ENCODE measurements at regions not wholly inside any gene's neighbourhood (a gene's known extent, or its start where the extent isn't known, plus 50 kb on each side); places are given as distances from the start of the nearest gene placed in this dataset.
"Not testable (repeated sequence)": the region's sequence is repeated elsewhere in the genome, so short reads cannot be mapped to it uniquely, and the experiment has no call there.

- H3K27me3 Mint-ChIP-seq = no peaks in the 10 kb centered on the region
- H3K9me3 ChIP-seq (ENCODE audit: control insufficient read depth, low read length, poor library complexity, severe bottlenecking) = no peaks in the 10 kb centered on the region
- H3K36me3 Mint-ChIP-seq (ENCODE audit: low read depth) = no peaks in the 10 kb centered on the region
- DNase-seq (no peak), ATAC-seq (no peak)
- no peak overlapping the region for H3K27ac Mint-ChIP-seq
- H3K4me3 Mint-ChIP-seq = no peak overlapping the region
- no peaks in the 10 kb centered on the region for H3K4me1 Mint-ChIP-seq
Measured at GRCh38 chr5:27462936-27463335, 424.6 kb upstream of the CDH9 start.

GRCh38 chr5:27458287-27458686, 419.9 kb upstream of the CDH9 start:
- Mint-ChIP-seq H3K4me3 (no peak overlapping the region), H3K27ac (no peak overlapping the region), H3K36me3 (ENCODE audit: low read depth) (no peaks in the 10 kb centered on the region), H3K4me1 (no peaks in the 10 kb centered on the region), H3K27me3 (no peaks in the 10 kb centered on the region)
- no peak for ATAC-seq
- DNase-seq = no peak
- no peaks in the 10 kb centered on the region for H3K9me3 ChIP-seq (ENCODE audit: control insufficient read depth, low read length, poor library complexity, severe bottlenecking)

GRCh38 chr5:27451377-27451776, 413.0 kb upstream of the CDH9 start:
- DNase-seq (no peak), ATAC-seq (no peak)
- no peaks in the 10 kb centered on the region for H3K4me1 Mint-ChIP-seq
- no peaks in the 10 kb centered on the region for H3K27me3 Mint-ChIP-seq
- H3K4me3 Mint-ChIP-seq = no peak overlapping the region
- H3K36me3 Mint-ChIP-seq (ENCODE audit: low read depth) = no peaks in the 10 kb centered on the region
- H3K27ac Mint-ChIP-seq = no peak overlapping the region
- no peaks in the 10 kb centered on the region for H3K9me3 ChIP-seq (ENCODE audit: control insufficient read depth, low read length, poor library complexity, severe bottlenecking)

GRCh38 chr5:27450607-27451006, 412.2 kb upstream of the CDH9 start:
- ATAC-seq (no peak), DNase-seq (no peak)
- H3K36me3 Mint-ChIP-seq (ENCODE audit: low read depth) = no peaks in the 10 kb centered on the region
- no peaks in the 10 kb centered on the region for H3K9me3 ChIP-seq (ENCODE audit: control insufficient read depth, low read length, poor library complexity, severe bottlenecking)
- H3K27me3 Mint-ChIP-seq = no peaks in the 10 kb centered on the region
- H3K4me3 Mint-ChIP-seq = no peak overlapping the region
- H3K4me1 Mint-ChIP-seq = no peaks in the 10 kb centered on the region
- no peak overlapping the region for H3K27ac Mint-ChIP-seq

GRCh38 chr5:27439383-27439782, 401.0 kb upstream of the CDH9 start:
- H3K4me1 Mint-ChIP-seq; H3K27ac Mint-ChIP-seq; H3K4me3 Mint-ChIP-seq; H3K9me3 ChIP-seq (ENCODE audit: control insufficient read depth, low read length, poor library complexity, severe bottlenecking); ATAC-seq; DNase-seq; H3K36me3 Mint-ChIP-seq (ENCODE audit: low read depth); H3K27me3 Mint-ChIP-seq: not testable (repeated sequence)

GRCh38 chr5:27437594-27438200, 399.3 kb upstream of the CDH9 start:
- Mint-ChIP-seq H3K36me3 (ENCODE audit: low read depth) (no peaks in the 10 kb centered on the region), H3K27me3 (no peaks in the 10 kb centered on the region), H3K4me1 (no peaks in the 10 kb centered on the region), H3K27ac (no peak overlapping the region), H3K4me3 (no peak overlapping the region)
- H3K9me3 ChIP-seq (ENCODE audit: control insufficient read depth, low read length, poor library complexity, severe bottlenecking) = peaks cover 3% of the 10 kb centered on the region
- ATAC-seq (no peak), DNase-seq (no peak)

GRCh38 chr5:27434335-27434734, 395.9 kb upstream of the CDH9 start:
- Mint-ChIP-seq H3K4me1 (no peaks in the 10 kb centered on the region), H3K27ac (no peak overlapping the region), H3K36me3 (ENCODE audit: low read depth) (no peaks in the 10 kb centered on the region), H3K4me3 (no peak overlapping the region), H3K27me3 (no peaks in the 10 kb centered on the region)
- no peak for ATAC-seq
- DNase-seq = no peak
- peaks cover 3% of the 10 kb centered on the region for H3K9me3 ChIP-seq (ENCODE audit: control insufficient read depth, low read length, poor library complexity, severe bottlenecking)

GRCh38 chr5:27414099-27414498, 375.7 kb upstream of the CDH9 start:
- Mint-ChIP-seq H3K27ac (no peak overlapping the region), H3K36me3 (ENCODE audit: low read depth) (no peaks in the 10 kb centered on the region), H3K27me3 (no peaks in the 10 kb centered on the region), H3K4me3 (no peak overlapping the region), H3K4me1 (no peaks in the 10 kb centered on the region)
- ATAC-seq (no peak), DNase-seq (no peak)
- H3K9me3 ChIP-seq (ENCODE audit: control insufficient read depth, low read length, poor library complexity, severe bottlenecking) = no peaks in the 10 kb centered on the region

- H3K36me3 Mint-ChIP-seq (ENCODE audit: low read depth) = no peaks in the 10 kb centered on the region
- H3K27me3 Mint-ChIP-seq = no peaks in the 10 kb centered on the region
- no peak overlapping the region for H3K4me3 Mint-ChIP-seq
- H3K9me3 ChIP-seq (ENCODE audit: control insufficient read depth, low read length, poor library complexity, severe bottlenecking) = no peaks in the 10 kb centered on the region
- no peak for ATAC-seq
- H3K4me1 Mint-ChIP-seq = no peaks in the 10 kb centered on the region
- no peak overlapping the region for H3K27ac Mint-ChIP-seq
- no peak for DNase-seq
Measured at GRCh38 chr5:27412384-27412783, 374.0 kb upstream of the CDH9 start.

GRCh38 chr5:27406020-27406419, 367.6 kb upstream of the CDH9 start:
- Mint-ChIP-seq H3K4me1 (no peaks in the 10 kb centered on the region), H3K36me3 (ENCODE audit: low read depth) (no peaks in the 10 kb centered on the region), H3K27ac (no peak overlapping the region), H3K27me3 (no peaks in the 10 kb centered on the region), H3K4me3 (no peak overlapping the region)
- no peaks in the 10 kb centered on the region for H3K9me3 ChIP-seq (ENCODE audit: control insufficient read depth, low read length, poor library complexity, severe bottlenecking)
- ATAC-seq = no peak
- no peak for DNase-seq

- ATAC-seq (no peak), DNase-seq (no peak)
- Mint-ChIP-seq H3K4me1 (no peaks in the 10 kb centered on the region), H3K27me3 (no peaks in the 10 kb centered on the region), H3K36me3 (ENCODE audit: low read depth) (no peaks in the 10 kb centered on the region), H3K4me3 (no peak overlapping the region), H3K27ac (no peak overlapping the region)
- H3K9me3 ChIP-seq (ENCODE audit: control insufficient read depth, low read length, poor library complexity, severe bottlenecking) = no peaks in the 10 kb centered on the region
Measured at GRCh38 chr5:27403243-27403882, 365.0 kb upstream of the CDH9 start.

- no peak overlapping the region for H3K4me3 Mint-ChIP-seq
- no peaks in the 10 kb centered on the region for H3K9me3 ChIP-seq (ENCODE audit: control insufficient read depth, low read length, poor library complexity, severe bottlenecking)
- H3K27me3 Mint-ChIP-seq = no peaks in the 10 kb centered on the region
- ATAC-seq (no peak), DNase-seq (no peak)
- no peak overlapping the region for H3K27ac Mint-ChIP-seq
- no peaks in the 10 kb centered on the region for H3K36me3 Mint-ChIP-seq (ENCODE audit: low read depth)
- no peaks in the 10 kb centered on the region for H3K4me1 Mint-ChIP-seq
Measured at GRCh38 chr5:27402828-27403227, 364.4 kb upstream of the CDH9 start.

- H3K27me3 Mint-ChIP-seq = no peaks in the 10 kb centered on the region
- no peak for DNase-seq
- no peaks in the 10 kb centered on the region for H3K4me1 Mint-ChIP-seq
- no peaks in the 10 kb centered on the region for H3K9me3 ChIP-seq (ENCODE audit: control insufficient read depth, low read length, poor library complexity, severe bottlenecking)
- H3K4me3 Mint-ChIP-seq = no peak overlapping the region
- H3K27ac Mint-ChIP-seq = no peak overlapping the region
- no peak for ATAC-seq
- no peaks in the 10 kb centered on the region for H3K36me3 Mint-ChIP-seq (ENCODE audit: low read depth)
Measured at GRCh38 chr5:27396998-27397397, 358.6 kb upstream of the CDH9 start.

- DNase-seq (no peak), ATAC-seq (no peak)
- no peak overlapping the region for H3K27ac Mint-ChIP-seq
- H3K27me3 Mint-ChIP-seq = no peaks in the 10 kb centered on the region
- no peak overlapping the region for H3K4me3 Mint-ChIP-seq
- no peaks in the 10 kb centered on the region for H3K9me3 ChIP-seq (ENCODE audit: control insufficient read depth, low read length, poor library complexity, severe bottlenecking)
- no peaks in the 10 kb centered on the region for H3K36me3 Mint-ChIP-seq (ENCODE audit: low read depth)
- no peaks in the 10 kb centered on the region for H3K4me1 Mint-ChIP-seq
Measured at GRCh38 chr5:27392716-27393115, 354.3 kb upstream of the CDH9 start.
